ENCODE measurements at regions not wholly inside any gene's neighbourhood (a gene's known extent, or its start where the extent isn't known, plus 50 kb on each side); places are given as distances from the start of the nearest gene placed in this dataset.

GRCh38 chr6:62670490-62671223 lies 384.6 kb upstream of the KHDRBS2 start:
- no peak for DNase-seq

GRCh38 chr6:62669831-62670230 lies 383.8 kb upstream of the KHDRBS2 start:
- DNase-seq: no peak

GRCh38 chr6:62652692-62653328 lies 366.8 kb upstream of the KHDRBS2 start:
- DNase-seq: no peak

- DNase-seq: no peak
These were observed 359.2 kb upstream of the KHDRBS2 start for GRCh38 chr6:62645274-62645673.

GRCh38 chr6:62640749-62641148 lies 354.7 kb upstream of the KHDRBS2 start:
- no peak for DNase-seq

- DNase-seq: no peak
These were observed 340.6 kb upstream of the KHDRBS2 start for GRCh38 chr6:62626661-62627060.

- DNase-seq: peak in 1 of 2 experiments; percentile 11
These were observed 338.0 kb upstream of the KHDRBS2 start for GRCh38 chr6:62623846-62624532.

GRCh38 chr6:62615366-62616015 lies 329.5 kb upstream of the KHDRBS2 start:
- DNase-seq: no peak

- no peak for DNase-seq
These were observed 328.4 kb upstream of the KHDRBS2 start for GRCh38 chr6:62614442-62614841.

- no peak for DNase-seq
These were observed 327.9 kb upstream of the KHDRBS2 start for GRCh38 chr6:62613928-62614327.

GRCh38 chr6:62612471-62612870 lies 326.4 kb upstream of the KHDRBS2 start:
- no peak for DNase-seq

GRCh38 chr6:62570372-62570771 lies 284.3 kb upstream of the KHDRBS2 start:
- no peak for DNase-seq

GRCh38 chr6:62541502-62541901 lies 255.5 kb upstream of the KHDRBS2 start:
- DNase-seq: no peak

- DNase-seq: no peak
These were observed 245.0 kb upstream of the KHDRBS2 start for GRCh38 chr6:62530985-62531384.

GRCh38 chr6:62528894-62529526 lies 243.0 kb upstream of the KHDRBS2 start:
- no peak for DNase-seq

GRCh38 chr6:62523630-62524029 lies 237.6 kb upstream of the KHDRBS2 start:
- no peak for DNase-seq

- DNase-seq: no peak
These were observed 233.5 kb upstream of the KHDRBS2 start for GRCh38 chr6:62519574-62519973.

GRCh38 chr6:62516291-62517141 lies 230.5 kb upstream of the KHDRBS2 start:
- no peak for DNase-seq

GRCh38 chr6:62492192-62492822 lies 206.3 kb upstream of the KHDRBS2 start:
- no peak for DNase-seq

GRCh38 chr6:62480544-62480943 lies 194.5 kb upstream of the KHDRBS2 start:
- no peak for DNase-seq

GRCh38 chr6:62479697-62480220 lies 193.7 kb upstream of the KHDRBS2 start:
- DNase-seq: no peak

All from SW 1271 (cell line).